Lower lobe of right lung (tissue), 2 donors: ENCODE measurements at regions not wholly inside any gene's neighbourhood (a gene's known extent, or its start where the extent isn't known, plus 50 kb on each side); places are given as distances from the start of the nearest gene placed in this dataset.
A peak's percentile ranks its signal among the peaks of the same experiment; 100 is the strongest.

Source experiments
- ATAC-seq, 2 donors: fragments of 200-7000 bp; cut with Tn5 transposase; one replicate each; pipeline ENCODE4 v1.9.1; 2020 to 2022; ENCODE audit warnings: mild to moderate bottlenecking in 2 of 2, moderate library complexity in 2 of 2
- DNase-seq: peaks from one replicate; pipeline ENCODE4 v3.0.0-alpha.2; 2020
- H3K27ac ChIP-seq: fragments of 200-600 bp; one replicate; pipeline ENCODE4 v1.8.0; 2022
- H3K27me3 ChIP-seq: fragments of 200-600 bp; one replicate; pipeline ENCODE4 v1.8.0; 2022; ENCODE audit warnings: low read depth
- H3K36me3 ChIP-seq: fragments of 200-600 bp; one replicate; pipeline ENCODE4 v1.8.0; 2022; ENCODE audit warnings: mild to moderate bottlenecking
- H3K4me1 ChIP-seq: fragments of 200-600 bp; one replicate; pipeline ENCODE4 v1.8.0; 2022
- H3K4me3 ChIP-seq: fragments of 200-600 bp; one replicate; pipeline ENCODE4 v1.8.0; 2022; ENCODE audit warnings: mild to moderate bottlenecking
- H3K9me3 ChIP-seq: fragments of 200-600 bp; one replicate; pipeline ENCODE4 v1.8.0; 2022
- CTCF ChIP-seq: fragments of 200-600 bp; IDR thresholded peaks from one replicate; pipeline ENCODE4 v1.8.0; 2022; ENCODE audit warnings: antibody characterized with exemption, mild to moderate bottlenecking
- intact Hi-C: fragments of 100-400 bp; cut with DNase I; formaldehyde crosslinking; loops from one replicate; pipeline ENCODE4 v1.11.0; 2022
- donor health status: DM: no; HTN: yes; CAD: no; lungs with severe emphysema.

- no peaks in the 10 kb centered on the region for H3K4me1 ChIP-seq
- no peaks in the 10 kb centered on the region for H3K27me3 ChIP-seq
- no peak for DNase-seq
- no peak for ATAC-seq
- H3K36me3 ChIP-seq = no peaks in the 10 kb centered on the region
- no peak for TF ChIP-seq CTCF
- no peak overlapping the region for H3K4me3 ChIP-seq
- H3K27ac ChIP-seq = no peak overlapping the region
- H3K9me3 ChIP-seq = no peaks in the 10 kb centered on the region
- intact Hi-C loops = no loop called here
These were observed 167.6 kb downstream of the CXCL12 start for GRCh38 chr10:44217274-44217820.

- H3K27me3 ChIP-seq = no peaks in the 10 kb centered on the region
- no peak for TF ChIP-seq CTCF
- no peak for DNase-seq
- no peak overlapping the region for H3K4me3 ChIP-seq
- ATAC-seq = no peak
- no peak overlapping the region for H3K27ac ChIP-seq
- H3K9me3 ChIP-seq = no peaks in the 10 kb centered on the region
- intact Hi-C loops = no loop called here
- no peaks in the 10 kb centered on the region for H3K4me1 ChIP-seq
- no peaks in the 10 kb centered on the region for H3K36me3 ChIP-seq
These were observed 168.8 kb downstream of the CXCL12 start for GRCh38 chr10:44216073-44216472.

GRCh38 chr10:44209811-44210210 is 175.1 kb downstream of the CXCL12 start:
- TF ChIP-seq CTCF = no peak
- DNase-seq (no peak), ATAC-seq (no peak)
- H3K4me3 ChIP-seq = no peak overlapping the region
- H3K4me1 ChIP-seq = no peaks in the 10 kb centered on the region
- no peaks in the 10 kb centered on the region for H3K9me3 ChIP-seq
- H3K36me3 ChIP-seq = no peaks in the 10 kb centered on the region
- H3K27me3 ChIP-seq = no peaks in the 10 kb centered on the region
- intact Hi-C loops = no loop called here
- H3K27ac ChIP-seq = no peak overlapping the region

GRCh38 chr10:44207160-44207559 is 177.7 kb downstream of the CXCL12 start:
- TF ChIP-seq CTCF = no peak
- Histone ChIP-seq H3K4me3 (no peak overlapping the region), H3K27ac (no peak overlapping the region), H3K4me1 (no peaks in the 10 kb centered on the region), H3K9me3 (no peaks in the 10 kb centered on the region), H3K36me3 (no peaks in the 10 kb centered on the region), H3K27me3 (no peaks in the 10 kb centered on the region)
- ATAC-seq = no peak
- intact Hi-C loops = no loop called here
- no peak for DNase-seq

- H3K4me1 ChIP-seq = no peaks in the 10 kb centered on the region
- no peaks in the 10 kb centered on the region for H3K36me3 ChIP-seq
- no peaks in the 10 kb centered on the region for H3K27me3 ChIP-seq
- TF ChIP-seq CTCF = no peak
- H3K4me3 ChIP-seq = no peak overlapping the region
- peak in 1 of 2 donors; percentile 28 for ATAC-seq
- DNase-seq = no peak
- no peaks in the 10 kb centered on the region for H3K9me3 ChIP-seq
- intact Hi-C loops = no loop called here
- no peak overlapping the region for H3K27ac ChIP-seq
These were observed 178.6 kb downstream of the CXCL12 start for GRCh38 chr10:44206127-44206818.
